Kidney capillary endothelial cell (primary cell): ENCODE measurements at regions not wholly inside any gene's neighbourhood (a gene's known extent, or its start where the extent isn't known, plus 50 kb on each side); places are given as distances from the start of the nearest gene placed in this dataset.

Experiments
- DNase-seq: peaks from one replicate; pipeline ENCODE4 v3.0.0-alpha.2; 2018; ENCODE audit warnings: low spot score

DNA sequence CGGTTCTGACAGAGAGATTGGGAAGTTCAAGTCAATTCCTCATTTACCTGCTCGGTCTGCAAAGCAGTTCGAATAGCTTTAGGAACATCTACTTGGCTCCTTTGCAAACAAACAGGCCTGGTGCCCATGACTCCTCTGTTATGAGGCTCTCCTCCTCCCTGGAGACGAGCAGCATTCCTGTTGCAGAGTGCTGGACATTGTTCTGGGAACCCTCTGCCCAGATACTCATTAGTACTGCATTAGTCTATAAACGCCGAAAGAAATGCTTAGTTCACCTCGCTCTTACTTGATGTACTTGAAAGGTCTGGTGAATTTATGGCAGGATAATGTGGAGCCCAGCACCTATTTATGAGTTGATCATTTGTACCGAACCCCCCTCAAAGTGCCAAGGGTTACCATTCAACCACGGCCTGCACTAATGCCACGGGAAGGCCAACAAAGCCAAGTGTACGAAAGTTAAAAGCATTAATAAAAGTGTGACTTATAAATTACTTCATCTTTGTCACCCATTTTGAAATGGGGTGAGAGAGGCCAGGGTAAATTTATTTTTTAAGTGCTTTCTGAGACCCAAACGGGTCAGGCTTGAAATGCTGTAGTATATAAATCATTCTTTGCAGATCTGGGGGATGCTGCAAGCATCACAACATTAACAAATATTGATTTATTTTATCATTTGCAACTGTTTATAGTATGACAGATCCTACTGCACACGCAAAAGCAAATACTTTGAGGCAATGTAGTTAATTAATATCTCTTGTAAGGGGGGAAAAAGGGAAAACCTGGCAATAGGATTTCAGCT lies 478.9 kb upstream of the PSMD7 start:
- DNase-seq, result no peak

DNA sequence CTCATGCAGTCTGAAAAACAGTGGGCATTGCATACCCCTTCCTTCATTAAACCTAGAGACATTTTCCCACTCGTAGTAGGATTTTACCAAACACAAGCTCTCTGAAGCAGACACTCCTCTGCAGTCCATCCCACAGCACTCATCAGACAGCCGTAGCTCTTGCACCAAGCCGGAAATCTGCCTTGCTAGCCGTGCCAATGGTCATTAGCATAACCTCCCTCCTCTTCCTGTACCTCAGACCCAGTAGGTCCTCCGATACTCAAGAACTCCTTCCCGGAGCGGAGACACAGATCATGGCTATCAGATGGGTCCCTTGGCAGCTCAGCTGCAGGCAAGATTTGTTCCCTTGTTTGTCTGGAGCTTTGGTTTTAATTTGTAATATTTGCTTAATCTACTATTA lies 483.1 kb upstream of the PSMD7 start:
- no peak for DNase-seq

DNA sequence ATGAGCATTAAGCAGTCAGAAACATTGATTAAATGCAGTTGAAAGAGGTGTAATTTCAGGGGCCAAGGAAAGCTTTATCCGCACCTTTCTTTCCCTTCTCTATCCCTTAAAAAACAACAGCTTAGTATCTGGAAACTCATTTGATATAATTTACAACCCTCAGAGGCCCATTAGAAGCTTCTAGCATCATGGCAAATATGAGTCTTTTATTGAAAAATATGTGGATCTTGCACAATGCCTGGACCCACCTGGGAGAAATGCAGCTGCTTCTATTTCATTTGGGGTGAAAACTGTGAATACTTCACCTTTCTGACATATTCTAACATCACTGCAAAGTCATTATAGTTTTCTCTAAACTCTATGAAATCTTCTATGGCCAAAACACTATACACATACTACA lies 492.2 kb upstream of the PSMD7 start:
- DNase-seq, result no peak

DNA sequence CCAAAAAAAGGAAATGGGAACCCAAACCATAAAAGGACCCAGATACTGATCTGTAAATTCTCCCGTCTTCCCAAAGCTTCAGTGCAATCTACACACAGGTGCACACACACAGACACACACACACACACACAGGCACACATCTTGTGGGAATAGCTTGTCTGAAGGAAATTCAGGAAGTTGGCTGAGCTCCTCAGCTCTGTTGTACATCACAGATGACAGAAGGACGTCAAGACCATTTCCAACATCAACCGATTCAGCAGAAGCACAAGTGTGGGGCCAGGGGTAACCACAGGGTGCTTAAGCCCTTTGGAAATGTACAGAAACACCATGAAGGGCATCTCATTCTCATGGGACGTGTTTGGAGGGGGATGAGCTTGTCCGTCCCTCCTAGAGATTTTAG lies 498.1 kb upstream of the PSMD7 start:
- no peak for DNase-seq

DNA sequence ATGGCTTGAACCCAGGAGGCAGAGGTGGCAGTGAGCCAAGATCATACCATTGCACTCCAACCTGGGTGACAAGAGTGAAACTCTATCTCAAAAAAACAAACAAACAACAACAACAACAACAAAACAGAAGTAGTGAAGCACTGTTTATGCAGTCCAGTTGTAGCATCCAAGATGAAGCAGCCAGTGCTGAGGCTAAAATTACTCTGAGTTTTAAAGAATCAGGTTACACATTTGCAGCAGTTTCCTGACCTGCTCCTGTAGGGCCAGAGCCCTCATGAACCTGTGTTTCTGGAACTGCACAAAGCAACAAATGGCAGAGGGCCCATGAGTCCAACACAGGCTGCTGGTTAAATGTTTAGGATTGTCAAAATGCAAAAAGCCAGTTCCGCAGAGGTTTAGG lies 499.5 kb upstream of the PSMD7 start:
- no peak for DNase-seq

DNA sequence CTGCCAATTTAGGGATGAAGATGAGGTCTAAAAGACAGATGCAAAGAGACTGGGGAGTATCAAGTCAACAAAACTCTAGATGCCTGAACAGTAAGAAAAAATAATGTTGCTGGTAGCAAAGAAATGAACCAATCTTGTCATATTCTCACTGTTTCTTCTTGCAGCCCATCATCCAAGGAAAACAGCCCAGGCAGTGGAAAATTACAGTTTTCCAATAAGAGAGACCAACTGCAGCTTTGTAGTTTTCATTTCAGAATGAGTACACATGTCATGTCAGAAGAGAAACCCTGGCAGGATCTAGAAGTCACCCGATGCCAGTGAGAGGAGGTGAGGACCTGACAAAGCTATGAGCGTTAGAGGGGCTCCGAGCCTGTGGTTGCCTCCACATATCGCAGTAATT lies 500.4 kb upstream of the PSMD7 start:
- no peak for DNase-seq

DNA sequence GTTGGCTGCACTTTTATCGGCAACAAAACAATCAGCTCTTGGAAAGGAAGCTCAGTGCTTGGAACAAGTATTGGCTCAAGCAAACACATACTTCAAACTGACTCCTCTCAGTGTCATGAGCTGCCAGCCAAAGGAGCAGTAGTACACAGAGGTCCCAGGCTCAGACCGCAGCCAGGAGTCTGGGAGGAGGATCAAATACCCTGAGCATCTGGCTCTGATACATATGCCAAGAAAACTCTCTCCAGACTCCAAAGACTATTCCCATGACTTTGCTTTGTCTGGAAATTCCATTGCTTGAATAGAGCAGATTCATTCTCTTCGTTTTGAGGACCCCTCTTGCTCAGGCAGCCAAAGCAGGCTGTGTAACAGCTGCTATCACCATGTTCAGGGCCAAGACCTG lies 501.6 kb upstream of the PSMD7 start:
- no peak for DNase-seq

DNA sequence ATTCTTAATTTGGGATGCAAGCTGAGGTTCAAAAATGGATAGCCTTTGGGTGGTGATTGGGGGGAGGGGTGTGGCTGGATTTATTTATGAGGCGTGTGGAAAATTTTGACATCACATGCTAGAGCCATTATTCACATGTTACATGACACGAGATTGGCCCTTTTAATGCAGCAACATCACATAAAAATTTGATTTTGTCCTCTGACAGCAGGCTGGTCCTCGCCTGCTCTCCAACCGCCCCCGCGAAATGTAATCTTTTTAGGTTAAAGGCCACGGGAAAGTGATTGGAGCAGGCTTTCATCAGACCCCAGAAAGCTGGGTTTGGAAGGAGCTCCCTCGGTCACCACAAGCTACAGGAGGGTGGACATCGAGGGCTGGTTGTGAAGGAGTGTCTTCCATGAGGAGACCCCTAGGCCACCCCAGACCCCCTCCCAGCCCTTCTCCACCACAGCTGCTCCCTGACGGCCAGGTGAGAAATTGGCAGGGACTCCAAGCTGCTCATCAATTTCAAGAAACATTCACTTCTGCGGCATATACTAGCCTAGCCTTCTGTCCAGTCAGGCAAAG lies 502.7 kb upstream of the PSMD7 start:
- no peak for DNase-seq

DNA sequence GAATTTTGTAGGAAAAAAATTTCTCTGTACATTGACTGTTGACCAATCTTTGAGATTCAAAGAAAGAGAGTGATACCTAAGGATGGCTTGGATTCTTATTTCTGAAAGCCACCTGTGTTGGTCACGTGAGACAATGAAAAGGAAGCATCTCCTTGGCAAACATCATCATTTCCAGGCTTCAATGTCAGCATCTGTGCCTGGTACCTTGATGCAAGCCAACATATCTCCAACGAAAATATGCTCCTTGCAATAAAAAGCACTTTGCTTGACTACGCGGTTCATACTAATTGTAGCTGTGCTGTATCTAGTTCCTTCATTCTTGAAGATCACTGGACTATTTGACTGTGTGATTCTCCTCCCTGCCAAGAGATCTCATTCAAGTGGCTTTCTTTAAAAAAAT lies 503.4 kb upstream of the PSMD7 start:
- no peak for DNase-seq

DNA sequence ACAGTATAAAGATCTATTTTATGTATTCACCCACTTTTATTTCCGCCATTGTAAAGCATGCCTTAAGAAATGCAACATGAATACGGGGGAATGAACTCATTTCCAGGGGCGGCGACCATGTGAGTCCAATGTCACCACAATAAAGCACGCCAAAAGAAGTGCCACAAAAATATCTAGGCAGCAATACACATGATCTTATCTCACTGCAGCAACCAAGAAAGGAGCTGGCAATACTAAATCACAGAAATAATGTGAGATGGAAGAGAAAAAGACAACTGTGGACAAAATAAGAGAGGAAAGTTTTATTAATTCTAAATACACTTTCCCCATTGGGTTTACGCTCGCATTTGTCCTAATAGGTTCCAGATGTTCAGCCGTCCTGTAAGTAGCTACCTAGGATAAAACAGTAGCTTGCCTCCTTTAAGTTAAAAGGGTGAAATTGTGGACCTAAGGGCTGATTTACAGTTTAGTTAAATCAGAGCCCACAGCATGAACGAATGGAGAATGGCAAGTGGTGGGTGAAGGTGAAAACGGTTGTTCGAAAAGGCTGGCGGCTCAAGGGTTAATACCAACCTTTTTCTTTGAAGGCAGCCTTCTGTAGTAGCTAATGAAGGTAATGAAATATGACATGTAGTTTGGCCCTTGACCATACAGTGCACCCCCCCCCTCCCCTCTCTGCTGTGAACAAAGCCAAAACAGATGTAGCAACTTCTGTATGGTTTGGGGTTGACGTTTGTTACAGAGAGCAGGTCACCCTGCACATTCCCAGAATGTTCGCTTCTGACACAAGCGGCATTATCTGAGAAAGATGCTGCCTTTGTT lies 504.2 kb upstream of the PSMD7 start:
- no peak for DNase-seq

DNA sequence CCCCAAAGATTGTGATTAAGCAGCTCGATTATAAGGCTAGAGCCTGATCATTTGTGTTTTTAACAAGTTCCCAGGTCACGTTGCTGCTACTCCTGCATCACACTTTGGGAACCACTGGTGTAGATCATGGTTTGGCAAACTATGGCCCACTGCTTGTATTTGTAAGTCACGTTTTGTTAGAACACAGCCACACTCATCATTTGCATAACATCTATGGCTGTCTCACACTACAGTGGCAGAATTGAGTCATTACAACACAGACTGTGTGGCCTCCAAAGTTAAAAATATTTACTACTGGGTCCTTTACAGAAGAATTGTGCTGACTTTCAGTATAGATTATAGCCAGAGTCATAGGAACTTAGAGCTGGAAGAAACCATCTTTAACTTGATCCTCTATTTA lies 515.3 kb upstream of the PSMD7 start:
- no peak for DNase-seq

DNA sequence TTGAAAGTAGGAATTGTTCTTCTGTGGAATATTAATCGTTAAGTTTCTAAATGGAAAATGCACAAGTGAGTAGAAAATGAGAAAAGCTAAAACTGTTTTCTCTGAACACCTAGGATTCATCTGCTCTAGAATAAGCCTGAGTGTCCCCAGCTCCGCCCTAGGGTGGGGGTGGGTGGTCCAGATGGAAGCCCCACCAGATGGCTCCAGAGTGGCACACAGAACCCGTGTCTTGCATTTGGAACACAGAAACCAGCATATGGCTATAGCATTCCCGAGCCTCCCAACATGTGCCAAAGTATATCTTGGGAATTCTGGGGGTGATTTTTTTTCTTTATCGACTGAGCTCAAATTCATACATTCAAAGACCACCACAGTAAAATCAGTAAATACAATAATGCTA lies 517.7 kb upstream of the PSMD7 start:
- no peak for DNase-seq

DNA sequence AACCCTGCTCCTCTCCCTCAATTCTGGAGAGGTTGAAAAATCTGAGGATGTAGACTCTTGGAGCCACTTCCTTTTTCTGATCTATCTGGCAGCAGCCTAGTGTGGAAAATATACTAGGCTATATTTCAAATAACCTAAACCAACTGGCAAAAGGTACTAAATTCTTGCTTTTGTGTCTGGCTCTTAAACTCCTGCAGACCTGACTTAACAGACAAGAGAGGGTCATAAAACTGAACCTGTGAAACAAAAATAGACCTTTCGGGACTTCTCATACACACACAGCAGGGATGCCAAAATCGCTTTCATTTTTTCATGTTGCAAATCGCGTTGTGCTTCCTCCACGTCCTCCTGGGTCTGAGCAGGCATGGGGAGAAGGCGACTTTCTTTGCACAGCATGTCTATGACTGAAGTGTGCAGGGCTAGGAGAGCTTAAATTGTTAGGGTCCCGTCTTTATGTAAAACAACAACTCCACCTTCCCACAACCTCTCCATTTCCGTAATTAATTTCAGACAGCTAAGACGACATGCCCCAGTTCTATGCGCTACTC lies 520.7 kb upstream of the PSMD7 start:
- DNase-seq, result no peak

DNA sequence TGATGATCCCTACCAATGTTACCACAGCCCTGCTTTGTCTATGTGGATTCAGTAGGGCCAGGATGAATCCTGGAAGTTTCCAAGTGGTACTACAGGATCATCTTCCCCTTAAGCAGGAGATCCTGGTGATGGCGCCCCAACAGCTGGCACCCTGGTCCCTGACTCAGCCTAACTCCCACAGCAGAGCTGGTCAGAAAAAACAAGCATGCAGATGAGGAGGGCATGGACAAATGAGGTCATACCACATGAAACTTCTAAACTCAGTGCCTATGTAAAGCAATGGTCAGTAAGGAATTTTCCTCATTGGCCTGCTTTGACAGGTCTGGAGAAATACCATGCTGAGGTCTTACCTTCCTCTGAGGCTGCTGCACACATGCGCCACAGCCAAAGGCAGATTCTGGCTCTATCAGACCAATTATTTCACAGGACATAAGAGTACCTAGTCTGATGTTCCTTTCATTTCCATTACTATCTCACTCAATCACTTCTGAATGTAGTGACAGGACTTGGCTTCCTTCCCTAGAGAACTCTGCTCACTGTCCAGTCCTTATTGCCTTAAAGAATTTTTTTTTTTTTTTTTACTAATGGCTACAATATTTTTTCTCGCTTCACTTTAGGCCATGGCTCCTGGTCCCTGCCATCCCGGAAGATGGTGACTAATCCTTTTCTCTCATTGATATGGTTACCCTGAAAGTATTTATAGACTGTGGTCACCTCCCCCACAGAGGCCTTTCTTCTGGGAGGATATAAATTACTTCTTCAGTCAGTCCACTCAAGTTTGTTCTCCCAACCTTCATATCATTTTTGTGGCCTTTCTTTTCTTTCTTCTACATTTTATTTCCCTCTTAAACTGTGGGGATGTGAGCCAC lies 525.2 kb upstream of the PSMD7 start:
- DNase-seq, result no peak

DNA sequence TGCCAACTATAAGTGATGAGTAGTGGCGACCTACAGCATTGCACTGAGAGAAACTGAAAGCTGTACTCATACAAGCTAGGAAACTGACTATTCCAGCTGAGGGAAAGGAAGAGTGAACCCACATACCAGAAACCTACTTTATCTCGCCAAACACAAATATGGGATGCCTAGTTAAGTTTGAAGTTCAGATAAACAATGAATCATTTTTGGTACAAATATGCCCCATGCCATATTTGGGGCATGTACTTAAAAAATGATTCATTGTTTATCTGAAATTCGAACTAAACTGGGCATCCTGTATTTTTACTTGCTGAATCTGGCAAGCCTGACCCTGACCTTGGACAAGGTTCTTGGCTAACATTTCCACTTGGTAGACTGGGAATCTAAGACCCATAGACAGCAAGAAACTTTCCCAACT lies 527.8 kb upstream of the PSMD7 start:
- no peak for DNase-seq

DNA sequence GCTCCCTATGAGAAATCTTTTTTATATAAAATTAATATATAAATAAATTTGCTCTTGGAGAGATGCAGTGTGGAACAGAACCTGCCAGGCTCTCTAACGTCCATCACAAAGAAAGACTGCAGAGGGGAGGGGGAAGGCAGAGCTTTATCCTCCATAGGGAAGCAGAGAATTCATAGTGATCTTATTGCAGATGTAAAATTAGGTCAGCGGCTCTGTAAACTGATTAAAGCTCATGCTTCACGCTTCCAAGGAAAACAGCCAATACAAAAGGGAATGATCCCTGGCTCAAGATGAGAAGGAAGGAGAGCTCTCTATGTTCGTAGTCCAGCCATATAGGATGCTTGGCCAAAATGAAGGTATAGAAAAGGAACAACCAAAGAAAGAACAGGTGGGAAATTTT lies 532.3 kb upstream of the PSMD7 start:
- DNase-seq, result no peak

DNA sequence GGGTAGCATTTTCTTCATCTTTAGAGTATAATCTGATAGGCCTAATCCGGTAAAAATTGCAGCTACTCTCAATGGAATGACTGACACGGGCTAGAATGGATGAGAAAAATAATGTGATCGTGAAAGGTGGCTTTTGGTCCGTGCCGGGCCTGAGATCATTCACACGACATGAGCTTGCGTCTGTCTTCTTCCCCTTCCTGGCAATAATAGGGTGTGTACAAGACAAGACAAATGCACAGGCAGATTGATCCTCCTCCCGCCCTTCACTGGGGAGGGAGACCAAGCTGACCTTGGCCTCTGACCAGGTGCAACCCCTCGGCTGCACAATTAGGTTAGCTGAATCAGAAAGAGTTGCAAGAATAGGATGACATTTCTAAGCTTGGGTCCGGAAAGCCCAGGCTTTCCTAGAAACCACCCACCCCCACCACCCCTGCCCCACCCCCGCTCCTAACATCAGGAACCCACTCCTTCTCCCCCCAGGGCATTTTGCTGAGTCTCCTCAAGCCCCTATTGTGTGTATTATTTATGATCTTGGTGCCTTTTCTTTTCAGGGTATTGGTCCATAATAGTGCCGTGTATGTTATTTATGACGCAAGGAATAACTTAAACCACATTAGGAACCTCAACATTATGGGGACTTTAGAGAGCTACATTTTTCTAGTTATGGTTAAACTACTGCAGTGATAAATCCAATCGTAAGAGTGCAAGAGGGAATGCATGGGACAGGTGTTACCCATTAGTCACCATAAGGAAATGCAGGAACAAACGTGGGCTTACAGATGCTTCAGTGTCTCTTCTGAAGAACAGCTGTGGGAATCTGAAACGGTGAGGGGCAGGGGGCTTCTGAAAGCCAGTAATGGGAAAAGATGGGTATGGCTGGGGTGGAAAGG lies 540.1 kb upstream of the PSMD7 start:
- no peak for DNase-seq

DNA sequence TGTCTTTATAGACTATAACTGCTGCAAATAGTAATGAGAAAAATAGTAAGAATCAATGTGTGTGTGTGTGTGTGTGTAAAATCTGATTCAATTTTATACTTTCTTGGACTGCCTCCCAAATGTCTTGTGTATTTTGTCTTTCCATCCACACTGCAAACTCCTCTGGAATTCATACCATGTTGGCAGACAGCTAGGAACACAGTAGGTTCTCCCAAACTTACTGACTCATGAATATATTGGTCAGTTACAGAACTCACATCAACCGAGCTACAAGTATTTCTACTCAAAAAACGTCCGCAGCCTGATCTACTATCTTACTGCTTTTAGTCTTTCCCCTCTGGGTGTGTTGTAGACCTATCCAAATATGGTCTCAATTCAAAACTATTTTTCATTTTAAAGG lies 542.7 kb upstream of the PSMD7 start:
- DNase-seq, result no peak

DNA sequence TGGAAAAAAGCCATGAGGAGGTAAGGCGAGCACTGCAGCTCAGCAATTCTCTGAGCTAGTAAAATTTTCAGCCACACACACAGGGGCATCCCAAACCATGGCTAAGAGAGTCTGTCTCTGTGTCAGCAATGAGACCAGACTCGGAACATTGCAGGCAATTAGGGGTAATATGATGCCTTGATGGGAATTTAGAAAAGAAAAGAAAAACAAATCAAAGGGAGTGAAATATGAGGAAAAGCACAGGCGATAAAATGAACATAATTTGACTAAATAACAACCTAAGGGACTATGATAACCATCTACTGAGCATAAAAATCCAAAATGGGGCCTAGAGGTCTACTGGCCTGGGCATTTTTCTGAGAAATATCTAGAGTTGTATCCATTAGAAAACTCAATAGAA lies 546.0 kb upstream of the PSMD7 start:
- DNase-seq, result no peak

DNA sequence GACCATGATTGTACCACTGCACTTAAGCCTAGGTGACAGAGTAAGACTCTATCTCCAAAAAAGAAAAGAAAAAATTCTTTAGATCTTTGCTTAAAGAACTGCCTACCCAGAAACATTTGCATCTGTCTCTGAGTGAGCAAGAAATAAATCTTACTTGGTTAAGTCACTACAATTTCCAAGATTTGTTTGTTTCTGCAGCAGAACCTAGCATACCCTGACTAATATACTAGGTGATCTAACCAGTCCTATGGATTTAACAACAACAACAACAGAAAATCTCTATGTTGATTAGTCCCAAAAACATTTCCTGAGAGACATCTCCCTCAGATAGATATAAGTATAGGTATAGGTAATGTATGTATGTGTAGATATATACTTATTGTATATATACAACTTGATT lies 549.3 kb upstream of the PSMD7 start:
- no peak for DNase-seq

DNA sequence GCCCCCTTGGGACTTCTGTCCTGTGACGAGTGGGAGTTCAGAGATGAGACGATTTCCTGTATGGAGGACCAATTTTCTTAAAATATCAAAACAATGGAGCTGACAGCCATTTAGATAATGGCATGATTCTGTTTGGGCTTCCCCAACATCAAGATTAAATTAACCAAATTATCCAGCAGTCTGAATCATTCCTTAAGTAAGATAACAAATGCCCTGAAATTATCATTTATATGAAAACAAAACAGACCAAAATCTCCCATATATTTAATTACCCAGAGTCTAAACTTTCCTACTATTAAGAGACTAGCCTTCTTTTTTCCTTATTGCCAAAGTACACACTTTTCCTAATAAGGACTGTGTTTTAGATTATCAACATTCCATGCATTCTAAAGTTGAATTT lies 550.1 kb upstream of the PSMD7 start:
- DNase-seq, result no peak
